Forelimb muscle (tissue), 1 donor: ENCODE measurements at regions not wholly inside any gene's neighbourhood (a gene's known extent, or its start where the extent isn't known, plus 50 kb on each side); places are given as distances from the start of the nearest gene placed in this dataset.

Experiments used
- DNase-seq: peaks from one replicate; pipeline ENCODE4 v3.0.0-alpha.2; 2013; ENCODE audit warnings: low read depth

- DNase-seq, result no peak
These were observed 171.4 kb downstream of the SUCLA2 start for GRCh38 chr13:47829690-47830089.

GRCh38 chr13:47826471-47826870, 174.6 kb downstream of the SUCLA2 start:
- no peak for DNase-seq

GRCh38 chr13:47822036-47822435, 179.0 kb downstream of the SUCLA2 start:
- DNase-seq, result no peak

GRCh38 chr13:47816831-47817230, 184.2 kb downstream of the SUCLA2 start:
- no peak for DNase-seq

GRCh38 chr13:47813718-47814117, 187.4 kb downstream of the SUCLA2 start:
- DNase-seq, result no peak

- no peak for DNase-seq
These were observed 191.7 kb downstream of the SUCLA2 start for GRCh38 chr13:47809411-47809810.

- no peak for DNase-seq
These were observed 197.9 kb downstream of the SUCLA2 start for GRCh38 chr13:47803131-47803530.

- DNase-seq, result no peak
These were observed 199.5 kb downstream of the SUCLA2 start for GRCh38 chr13:47801555-47801954.

- DNase-seq, result no peak
These were observed 200.5 kb downstream of the SUCLA2 start for GRCh38 chr13:47800593-47800992.

- DNase-seq, result no peak
These were observed 202.2 kb downstream of the SUCLA2 start for GRCh38 chr13:47798906-47799305.

- DNase-seq, result no peak
These were observed 202.9 kb downstream of the SUCLA2 start for GRCh38 chr13:47798194-47798593.

GRCh38 chr13:47796816-47797215, 204.3 kb downstream of the SUCLA2 start:
- DNase-seq, result no peak

- no peak for DNase-seq
These were observed 206.1 kb downstream of the SUCLA2 start for GRCh38 chr13:47794963-47795362.

GRCh38 chr13:47790755-47791154, 210.3 kb downstream of the SUCLA2 start:
- no peak for DNase-seq

GRCh38 chr13:47788844-47789243, 212.2 kb downstream of the SUCLA2 start:
- no peak for DNase-seq

GRCh38 chr13:47774671-47774994, 226.4 kb downstream of the SUCLA2 start:
- DNase-seq, result no peak

GRCh38 chr13:47764817-47765216, 236.3 kb downstream of the SUCLA2 start:
- no peak for DNase-seq

GRCh38 chr13:47757466-47758080, 243.5 kb downstream of the SUCLA2 start:
- DNase-seq, result no peak

- DNase-seq, result no peak
These were observed 253.2 kb downstream of the SUCLA2 start for GRCh38 chr13:47747901-47748300.

- no peak for DNase-seq
These were observed 274.7 kb downstream of the SUCLA2 start for GRCh38 chr13:47726394-47726793.

- DNase-seq, result no peak
These were observed 277.2 kb downstream of the SUCLA2 start for GRCh38 chr13:47723898-47724297.

- DNase-seq, result no peak
These were observed 281.9 kb downstream of the SUCLA2 start for GRCh38 chr13:47719164-47719563.

GRCh38 chr13:47718556-47718955, 282.5 kb downstream of the SUCLA2 start:
- DNase-seq, result no peak

- DNase-seq, result no peak
These were observed 292.7 kb downstream of the SUCLA2 start for GRCh38 chr13:47708386-47708785.
